IPS-NIHi7 (cell line): ENCODE measurements at regions not wholly inside any gene's neighbourhood (a gene's known extent, or its start where the extent isn't known, plus 50 kb on each side); places are given as distances from the start of the nearest gene placed in this dataset.

Experiments used
- DNase-seq: peaks from one replicate; pipeline ENCODE4 v3.0.0; 2012; ENCODE audit warnings: mixed read lengths; ENCODE audit errors: extremely low spot score

DNA sequence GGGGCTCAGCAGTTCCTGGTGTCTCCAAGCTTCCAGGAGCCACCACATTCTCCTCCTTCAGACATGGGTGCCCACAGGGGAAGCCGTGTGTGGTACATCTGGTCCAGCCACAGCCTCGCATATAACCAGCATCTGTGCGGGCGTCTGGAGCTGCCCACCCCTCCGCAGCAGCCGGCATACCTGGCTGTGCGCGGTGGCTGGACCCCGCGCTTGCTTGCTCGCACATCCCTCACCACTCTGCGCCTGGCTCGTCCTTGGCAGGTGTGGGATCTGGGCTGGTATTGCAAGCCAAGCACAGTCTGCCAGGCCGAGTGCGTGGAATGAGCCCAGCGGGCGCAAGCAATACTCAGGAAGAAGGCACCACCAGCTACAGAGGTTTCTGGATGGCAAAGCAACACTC is 117.7 kb upstream of the MBL2 start:
- no peak for DNase-seq

GRCh38 chr10:52889611-52890010 is 117.0 kb upstream of the MBL2 start:
- DNase-seq = no peak

- peak; percentile 80 for DNase-seq
Measured at GRCh38 chr10:52883996-52884871, 111.7 kb upstream of the MBL2 start.

DNA sequence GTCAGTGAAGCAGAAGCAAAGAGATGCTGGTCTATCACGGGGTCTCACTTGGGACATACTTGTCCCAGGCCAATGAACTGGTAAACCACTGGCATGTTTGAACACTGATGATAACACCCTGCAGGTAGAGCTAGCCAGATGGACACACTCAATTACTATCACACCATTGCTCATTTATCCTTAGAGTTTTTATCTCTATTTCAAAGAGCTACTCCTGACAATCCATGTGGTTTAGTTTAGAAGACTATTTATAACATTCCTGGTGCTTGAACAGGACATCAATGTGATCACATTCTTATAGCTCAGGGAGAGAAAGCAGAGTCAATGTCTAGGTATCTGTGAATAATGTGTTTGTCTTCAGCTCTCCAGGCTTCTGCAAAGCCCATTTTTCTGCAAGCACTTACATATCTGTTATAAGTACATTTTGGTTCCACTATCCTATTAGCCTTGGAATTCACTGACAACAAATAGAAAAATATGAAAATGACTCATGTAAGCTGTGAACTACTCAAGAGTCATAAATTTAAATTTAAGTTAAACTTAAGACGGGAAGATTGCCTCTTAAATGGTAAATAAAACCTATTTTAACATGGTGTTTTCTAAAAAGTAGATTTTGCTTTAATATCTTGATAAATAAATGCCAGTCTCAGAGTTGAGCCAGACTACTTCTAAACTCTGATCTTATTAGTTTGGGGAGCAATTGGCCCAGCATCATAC is 106.7 kb upstream of the MBL2 start:
- DNase-seq = no peak

DNA sequence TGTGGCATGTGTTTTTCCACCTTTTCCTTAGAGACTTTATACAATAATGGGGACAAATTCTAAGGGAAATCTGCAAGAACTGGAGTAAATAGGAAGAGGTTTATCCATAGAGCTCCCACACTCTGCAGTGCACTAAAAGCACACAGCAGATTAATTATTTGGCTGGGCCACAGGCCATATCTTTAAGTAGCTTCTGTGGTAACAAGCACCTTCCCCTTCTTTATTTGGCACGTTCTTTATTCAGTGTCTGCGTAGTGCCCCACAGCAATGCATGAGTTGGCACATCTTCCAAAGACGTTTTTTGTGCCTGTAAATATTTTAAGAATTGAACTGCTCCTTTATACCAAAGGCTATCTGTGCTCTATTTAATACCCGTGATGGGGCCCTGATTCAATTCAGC is 104.9 kb upstream of the MBL2 start:
- DNase-seq = no peak

GRCh38 chr10:52875336-52875735 is 102.8 kb upstream of the MBL2 start:
- DNase-seq = no peak

DNA sequence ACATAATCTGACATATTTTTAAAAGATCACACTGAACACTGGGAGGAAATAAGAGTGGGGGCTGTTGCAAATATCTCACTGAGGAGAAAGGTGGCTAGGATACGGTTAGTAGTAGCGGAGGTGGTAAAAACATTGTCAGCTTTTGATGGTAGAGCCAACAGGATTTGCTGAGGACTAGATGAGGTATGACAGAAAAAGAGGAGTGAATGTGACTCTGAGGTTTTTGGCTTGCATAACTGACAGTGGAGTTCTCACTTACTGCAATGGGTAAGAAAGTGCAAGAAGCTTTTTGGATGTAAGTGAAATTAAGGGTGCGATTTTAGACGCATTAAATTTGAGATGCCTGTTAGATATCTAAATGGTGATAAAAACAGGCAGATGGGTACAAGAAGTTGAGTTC is 102.0 kb upstream of the MBL2 start:
- no peak for DNase-seq

DNA sequence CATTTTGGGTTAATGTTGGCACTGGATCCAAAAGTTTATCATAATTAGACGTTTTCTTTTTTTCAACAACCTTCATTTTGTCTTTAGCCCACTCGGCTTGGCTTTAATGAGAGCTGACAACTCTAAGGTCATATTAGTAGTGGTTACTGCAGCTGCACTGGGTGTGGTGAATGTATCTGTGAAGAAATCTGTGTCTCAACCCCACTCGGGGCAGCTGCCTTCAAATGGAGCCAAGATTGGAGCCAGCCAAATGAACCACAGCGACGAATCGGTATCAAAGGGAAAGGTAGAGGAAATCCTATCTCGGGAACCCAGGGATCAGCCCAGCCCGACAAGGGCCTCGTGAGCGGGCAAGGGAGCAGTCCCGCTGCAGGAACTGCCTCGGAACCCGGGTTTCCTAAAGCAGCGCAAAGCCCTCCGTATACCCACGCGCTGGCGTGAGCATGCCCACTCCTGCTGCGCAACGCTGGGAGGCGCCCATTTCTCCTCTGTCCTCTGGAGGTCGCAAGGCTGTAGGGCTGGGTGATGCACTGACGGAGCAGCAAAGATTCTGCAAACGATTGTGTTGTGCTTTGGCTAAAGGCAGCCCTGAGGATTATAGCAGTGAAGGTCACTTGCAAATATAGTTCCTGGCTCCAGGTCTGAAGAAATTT is 98.7 kb upstream of the MBL2 start:
- DNase-seq = no peak

DNA sequence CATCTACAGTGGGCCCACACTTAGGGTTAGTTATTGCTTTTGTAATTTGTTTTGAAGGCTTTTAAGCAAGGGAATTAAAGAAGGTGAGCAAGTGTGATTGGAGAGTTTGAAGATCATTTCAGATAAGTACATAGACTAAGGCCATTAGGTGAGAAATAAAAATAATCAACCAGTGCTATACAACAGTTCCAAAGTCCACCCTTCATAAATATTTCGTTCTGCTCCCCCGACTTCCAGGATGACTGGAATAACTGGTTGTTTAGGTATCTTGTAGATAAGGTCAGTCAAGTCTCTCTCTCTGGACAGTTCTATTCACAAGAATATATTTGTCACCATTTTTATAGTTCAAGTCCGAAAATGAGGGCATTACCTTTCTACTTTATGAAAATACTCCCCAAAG is 98.0 kb upstream of the MBL2 start:
- no peak for DNase-seq

DNA sequence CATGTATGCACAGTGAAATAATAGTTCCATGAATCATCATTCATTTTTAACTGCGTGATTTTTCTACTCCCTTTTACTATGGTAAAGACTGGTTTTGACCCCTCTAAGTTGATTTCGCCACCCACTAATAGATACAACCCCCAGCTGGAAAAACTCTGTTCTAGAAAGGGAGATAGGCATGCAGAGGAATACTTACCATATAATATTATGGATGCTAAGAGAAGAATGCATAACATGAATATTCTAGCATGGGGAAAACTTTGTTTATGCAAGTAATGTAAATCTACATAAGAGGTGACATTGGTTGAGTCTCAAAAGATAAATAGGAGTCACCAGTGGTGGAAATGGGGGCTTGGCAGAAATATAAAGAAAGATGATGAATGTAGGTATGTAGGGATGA is 97.3 kb upstream of the MBL2 start:
- DNase-seq = no peak

DNA sequence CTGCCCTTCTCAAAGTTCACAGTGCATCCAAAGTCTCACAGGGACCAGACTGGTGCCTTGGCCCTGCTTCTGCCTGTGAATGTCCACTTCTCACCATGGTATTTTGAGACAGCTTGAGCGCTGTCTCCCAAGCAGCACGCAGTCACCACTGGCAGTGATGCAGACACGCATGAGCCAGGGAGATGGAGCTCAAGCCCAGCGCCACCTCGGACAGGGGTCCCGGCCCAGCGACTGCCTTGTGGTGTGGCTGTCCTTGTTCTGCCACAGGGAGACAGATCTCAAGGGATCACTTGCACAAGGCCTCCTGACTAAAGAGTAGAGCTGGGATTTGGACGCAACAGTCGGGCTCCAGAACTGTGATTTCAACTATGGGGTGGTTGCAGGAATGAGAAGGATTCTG is 92.6 kb upstream of the MBL2 start:
- DNase-seq = no peak

DNA sequence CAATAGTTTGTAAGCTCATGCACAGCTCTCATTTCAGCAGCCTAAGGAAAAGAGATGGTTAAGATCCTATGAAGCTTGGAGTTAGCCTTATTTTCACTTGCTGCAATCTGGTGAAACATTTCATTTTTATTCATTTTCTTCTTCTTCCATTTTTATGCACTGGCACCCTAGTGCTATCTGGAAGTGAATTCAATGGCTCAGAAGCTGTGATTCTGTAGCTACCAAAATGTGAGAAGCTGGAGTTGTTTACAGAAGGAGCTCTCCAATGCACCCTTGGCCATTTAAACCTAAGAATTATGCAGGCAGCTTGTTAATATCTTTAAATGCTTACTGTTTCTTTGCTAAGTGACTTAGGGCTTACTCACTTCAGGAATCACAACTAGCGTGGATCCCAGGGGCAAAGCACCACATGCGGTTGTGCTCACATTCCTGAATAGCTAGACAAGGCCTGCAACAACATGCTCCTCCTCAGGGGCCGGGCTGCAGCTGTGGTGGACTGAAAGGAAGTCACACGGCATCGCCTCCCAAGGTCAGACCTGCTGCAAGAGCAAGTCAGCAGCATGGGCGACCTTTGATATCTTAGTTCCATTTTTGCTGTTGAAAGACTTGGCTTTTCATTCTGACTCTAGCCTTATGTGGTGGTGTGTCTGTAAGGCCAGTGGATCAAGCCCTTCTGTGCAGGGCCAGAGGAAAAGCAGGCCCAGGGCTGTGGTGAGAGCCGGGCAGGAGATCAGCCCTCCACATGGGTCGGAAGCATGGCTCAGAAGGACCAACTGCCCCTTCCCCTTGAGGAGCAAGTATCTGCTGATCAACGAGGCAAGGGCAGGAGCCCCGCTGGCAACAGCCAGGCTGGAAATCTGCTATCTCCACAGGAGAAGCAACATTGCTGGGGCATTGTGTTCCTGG is 91.9 kb upstream of the MBL2 start:
- peak; percentile 74 for DNase-seq

GRCh38 chr10:52858722-52859121 is 86.1 kb upstream of the MBL2 start:
- DNase-seq = no peak

- DNase-seq = no peak
Measured at GRCh38 chr10:52855546-52856325, 83.2 kb upstream of the MBL2 start.

- DNase-seq = no peak
Measured at GRCh38 chr10:52853704-52854103, 81.1 kb upstream of the MBL2 start.

- DNase-seq = no peak
Measured at GRCh38 chr10:52836816-52837215, 64.2 kb upstream of the MBL2 start.
